Natural killer cell (primary cell): ENCODE measurements at regions not wholly inside any gene's neighbourhood (a gene's known extent, or its start where the extent isn't known, plus 50 kb on each side); places are given as distances from the start of the nearest gene placed in this dataset.

Source experiments
- ATAC-seq, 3 donors: fragments of 150-1000 bp in 2 of 3; fragments of 200-7000 bp in 1 of 3; cut with Tn5 transposase; 1 replicate in 1 of 3; 2 replicates in 2 of 3; pipeline ENCODE4 v1.10.0; 2021; ENCODE audit warnings: mild to moderate bottlenecking in 2 of 3, moderate library complexity in 2 of 3
- DNase-seq, 2 donors: peaks; one replicate each; pipeline versions ENCODE4 v3.0.0 to v3.0.0-alpha.2; 2013 to 2021; ENCODE audit warnings: mixed read lengths in 1 of 2
- H3K27ac ChIP-seq: one replicate; pipeline ENCODE4 v1.5.1; 2013; ENCODE audit warnings: mild to moderate bottlenecking, low read length
- H3K27me3 ChIP-seq: one replicate; pipeline ENCODE4 v1.6.1; 2013; ENCODE audit warnings: low read length; ENCODE audit not compliant: control insufficient read depth, insufficient read depth
- H3K36me3 ChIP-seq: one replicate; pipeline ENCODE4 v1.6.1; 2013; ENCODE audit warnings: low read length; ENCODE audit not compliant: control insufficient read depth, insufficient read depth
- H3K4me1 ChIP-seq: one replicate; pipeline ENCODE4 v1.6.1; 2013; ENCODE audit warnings: low read length; ENCODE audit not compliant: control insufficient read depth, insufficient read depth
- H3K4me3 ChIP-seq: one replicate; pipeline ENCODE4 v1.5.1; 2013; ENCODE audit warnings: low read length
- H3K9me3 ChIP-seq: one replicate; pipeline ENCODE4 v1.6.1; 2013; ENCODE audit warnings: low read length; ENCODE audit not compliant: control insufficient read depth, insufficient read depth
- H3K27ac Mint-ChIP-seq, 2 donors: one replicate each; pipeline ENCODE4 v1.8.0; 2022; ENCODE audit warnings: mild to moderate bottlenecking in 2 of 2, mixed read lengths in 2 of 2, moderate library complexity in 1 of 2
- H3K27me3 Mint-ChIP-seq, 2 donors: one replicate each; pipeline ENCODE4 v1.8.0; 2022; ENCODE audit warnings: low read depth in 2 of 2, mixed read lengths in 2 of 2
- H3K36me3 Mint-ChIP-seq: one replicate; pipeline ENCODE4 v1.8.0; 2022; ENCODE audit warnings: mixed read lengths
- H3K4me1 Mint-ChIP-seq, 2 donors: one replicate each; pipeline ENCODE4 v1.8.0; 2022; ENCODE audit warnings: mixed read lengths in 2 of 2
- H3K4me3 Mint-ChIP-seq: one replicate; pipeline ENCODE4 v1.8.0; 2022; ENCODE audit warnings: mild to moderate bottlenecking, moderate library complexity, mixed read lengths
- H3K9me3 Mint-ChIP-seq, 2 donors: one replicate each; pipeline ENCODE4 v1.8.0; 2022; ENCODE audit warnings: mixed read lengths in 2 of 2
- CTCF ChIP-seq: fragments of 200-600 bp; IDR thresholded peaks from one replicate; pipeline ENCODE4 v1.8.0; 2022; ENCODE audit warnings: antibody characterized with exemption
- WGBS: methylation state at CpG from one replicate; pipeline ENCODE4 v1.1.7; 2013; ENCODE audit warnings: missing lambda C conversion rate; ENCODE audit not compliant: insufficient coverage; 5-methylcytosine and 5-hydroxymethylcytosine counted together
- intact Hi-C: fragments of 100-400 bp; cut with micrococcal nuclease; formaldehyde crosslinking; loops from one replicate; pipeline ENCODE4 v1.14.2; 2022

- Histone ChIP-seq H3K4me1 (no peaks in the 10 kb centered on the region), H3K36me3 (no peaks in the 10 kb centered on the region), H3K9me3 (no peaks in the 10 kb centered on the region), H3K27ac (no peak overlapping the region), H3K4me3 (no peak overlapping the region), H3K27me3 (no peaks in the 10 kb centered on the region)
- Mint-ChIP-seq H3K4me1 (no peaks in the 10 kb centered on the region), H3K27ac (no peak overlapping the region), H3K4me3 (no peak overlapping the region), H3K9me3 (peaks cover 0 to 4% of the 10 kb centered on the region in 2 donors), H3K27me3 (no peaks in the 10 kb centered on the region), H3K36me3 (peaks cover 2% of the 10 kb centered on the region)
- 94% methylated on average over 3 of the region's 3 CpGs for WGBS
- no peak for TF ChIP-seq CTCF
- no peak for ATAC-seq
- DNase-seq = no peak
- intact Hi-C loops = no loop called here
These were observed 139.3 kb downstream of the CYB561 start for GRCh38 chr17:63306855-63307254.

- no peaks in the 10 kb centered on the region for H3K36me3 ChIP-seq
- no peaks in the 10 kb centered on the region for H3K4me1 ChIP-seq
- no peak for DNase-seq
- intact Hi-C loops = no loop called here
- WGBS = 100% methylated on average over 1 of the region's 1 CpG
- H3K9me3 Mint-ChIP-seq = peaks cover 0 to 2% of the 10 kb centered on the region in 2 donors
- H3K36me3 Mint-ChIP-seq = no peaks in the 10 kb centered on the region
- no peak overlapping the region for H3K4me3 Mint-ChIP-seq
- H3K4me3 ChIP-seq = no peak overlapping the region
- H3K27ac ChIP-seq = no peak overlapping the region
- H3K27ac Mint-ChIP-seq = no peak overlapping the region
- no peak for ATAC-seq
- TF ChIP-seq CTCF = no peak
- no peaks in the 10 kb centered on the region for H3K4me1 Mint-ChIP-seq
- no peaks in the 10 kb centered on the region for H3K27me3 ChIP-seq
- no peaks in the 10 kb centered on the region for H3K9me3 ChIP-seq
- no peaks in the 10 kb centered on the region for H3K27me3 Mint-ChIP-seq
These were observed 137.8 kb downstream of the CYB561 start for GRCh38 chr17:63308272-63308671.

- no peak for TF ChIP-seq CTCF
These were observed 137.1 kb downstream of the CYB561 start for GRCh38 chr17:63309021-63309420.

GRCh38 chr17:63311416-63311937 is 134.6 kb downstream of the CYB561 start:
- Histone ChIP-seq H3K9me3 (no peaks in the 10 kb centered on the region), H3K4me3 (no peak overlapping the region), H3K4me1 (no peaks in the 10 kb centered on the region), H3K27me3 (no peaks in the 10 kb centered on the region), H3K27ac (no peak overlapping the region), H3K36me3 (no peaks in the 10 kb centered on the region)
- H3K36me3 Mint-ChIP-seq = peaks cover 7% of the 10 kb centered on the region
- ATAC-seq (no peak), DNase-seq (no peak)
- H3K9me3 Mint-ChIP-seq = no peaks in the 10 kb centered on the region
- intact Hi-C loops = no loop called here
- H3K4me1 Mint-ChIP-seq = no peaks in the 10 kb centered on the region
- no peak overlapping the region for H3K27ac Mint-ChIP-seq
- H3K4me3 Mint-ChIP-seq = no peak overlapping the region
- TF ChIP-seq CTCF = no peak
- H3K27me3 Mint-ChIP-seq = no peaks in the 10 kb centered on the region

More at GRCh38 chr17:63309021-63309420, 137.1 kb downstream of the CYB561 start:
- H3K4me1 Mint-ChIP-seq = no peaks in the 10 kb centered on the region
- peaks cover 0 to 2% of the 10 kb centered on the region in 2 donors for H3K9me3 Mint-ChIP-seq
- intact Hi-C loops = no loop called here
- no peak overlapping the region for H3K4me3 Mint-ChIP-seq
- no peak overlapping the region for H3K4me3 ChIP-seq
- WGBS = no CpG with 5 or more reads among the region's 2 CpGs
- ATAC-seq (no peak), DNase-seq (no peak)
- H3K36me3 Mint-ChIP-seq = no peaks in the 10 kb centered on the region
- no peaks in the 10 kb centered on the region for H3K27me3 Mint-ChIP-seq
- H3K36me3 ChIP-seq = no peaks in the 10 kb centered on the region
- H3K27me3 ChIP-seq = no peaks in the 10 kb centered on the region
- no peak overlapping the region for H3K27ac ChIP-seq
- H3K4me1 ChIP-seq = no peaks in the 10 kb centered on the region
- H3K27ac Mint-ChIP-seq = no peak overlapping the region
- no peaks in the 10 kb centered on the region for H3K9me3 ChIP-seq
